ENCODE measurements at regions not wholly inside any gene's neighbourhood (a gene's known extent, or its start where the extent isn't known, plus 50 kb on each side); places are given as distances from the start of the nearest gene placed in this dataset.

GRCh38 chr7:114317450-114318098, 97.0 kb upstream of the FOXP2 start:
- dilution Hi-C loops (cut with MboI; ENCODE audit: extremely low pct_ligation_motif_present, low sequenced_read_pairs): no loop called here
- no peak overlapping the region for H3K4me3 ChIP-seq (ENCODE audit: control insufficient read depth in 2 of 3, extremely low read depth in 1 of 3, insufficient read depth in 2 of 3, low read depth in 1 of 3, low read length in 3 of 3)
- no peaks in the 10 kb centered on the region for H4K20me1 ChIP-seq (ENCODE audit: control insufficient read depth, extremely low read depth, insufficient read depth, low read length)
- H3K36me3 ChIP-seq (ENCODE audit: control insufficient read depth in 2 of 2, extremely low read depth in 1 of 2, insufficient read depth in 2 of 2, low read length in 2 of 2): no peaks in the 10 kb centered on the region
- H3K4me1 ChIP-seq (ENCODE audit: control insufficient read depth, extremely low read depth, insufficient read depth, low read length): no peaks in the 10 kb centered on the region
- no peak overlapping the region for H3K4me2 ChIP-seq (ENCODE audit: control insufficient read depth, extremely low read depth, insufficient read depth, low read depth, low read length)
- H3K27ac ChIP-seq (ENCODE audit: control insufficient read depth, insufficient read depth, low read length): no peak overlapping the region
- H3K27me3 ChIP-seq (ENCODE audit: control insufficient read depth, extremely low read depth, insufficient read depth, low read length): no peaks in the 10 kb centered on the region
- FAIRE-seq (no peak), DNase-seq (ENCODE audit: low read depth, low spot score) (no peak)
- no peaks in the 10 kb centered on the region for H3K79me2 ChIP-seq (ENCODE audit: control insufficient read depth, insufficient read depth, low read length)
- no peaks in the 10 kb centered on the region for H3K9me1 ChIP-seq (ENCODE audit: control insufficient read depth, extremely low read depth, insufficient read depth, low read length)
- H3K9ac ChIP-seq (ENCODE audit: control insufficient read depth, extremely low read depth, insufficient read depth, low read length): no peak overlapping the region
- TF ChIP-seq EZH2 (IDR thresholded peaks at IDR 0.05; ENCODE audit: low read length): no peak
- TF ChIP-seq, protein P1, sequence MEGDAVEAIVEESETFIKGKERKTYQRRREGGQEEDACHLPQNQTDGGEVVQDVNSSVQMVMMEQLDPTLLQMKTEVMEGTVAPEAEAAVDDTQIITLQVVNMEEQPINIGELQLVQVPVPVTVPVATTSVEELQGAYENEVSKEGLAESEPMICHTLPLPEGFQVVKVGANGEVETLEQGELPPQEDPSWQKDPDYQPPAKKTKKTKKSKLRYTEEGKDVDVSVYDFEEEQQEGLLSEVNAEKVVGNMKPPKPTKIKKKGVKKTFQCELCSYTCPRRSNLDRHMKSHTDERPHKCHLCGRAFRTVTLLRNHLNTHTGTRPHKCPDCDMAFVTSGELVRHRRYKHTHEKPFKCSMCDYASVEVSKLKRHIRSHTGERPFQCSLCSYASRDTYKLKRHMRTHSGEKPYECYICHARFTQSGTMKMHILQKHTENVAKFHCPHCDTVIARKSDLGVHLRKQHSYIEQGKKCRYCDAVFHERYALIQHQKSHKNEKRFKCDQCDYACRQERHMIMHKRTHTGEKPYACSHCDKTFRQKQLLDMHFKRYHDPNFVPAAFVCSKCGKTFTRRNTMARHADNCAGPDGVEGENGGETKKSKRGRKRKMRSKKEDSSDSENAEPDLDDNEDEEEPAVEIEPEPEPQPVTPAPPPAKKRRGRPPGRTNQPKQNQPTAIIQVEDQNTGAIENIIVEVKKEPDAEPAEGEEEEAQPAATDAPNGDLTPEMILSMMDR (optimal IDR thresholded peaks at IDR 0.05 in 1 of 3, IDR thresholded peaks at IDR 0.05 in 1 of 3, conservative IDR thresholded peaks at IDR 0.05 in 1 of 3; ENCODE audit: extremely low read depth in 1 of 3, insufficient read depth in 2 of 3, low read length in 3 of 3): no peak
- H2AFZ ChIP-seq (ENCODE audit: control insufficient read depth, low read length): no peak overlapping the region
- no peaks in the 10 kb centered on the region for H3K9me3 ChIP-seq (ENCODE audit: control insufficient read depth, low read depth, low read length)

GRCh38 chr7:114312649-114313048, 102.0 kb upstream of the FOXP2 start:
- H3K9me1 ChIP-seq (ENCODE audit: control insufficient read depth, extremely low read depth, insufficient read depth, low read length): no peaks in the 10 kb centered on the region
- H3K36me3 ChIP-seq (ENCODE audit: control insufficient read depth in 2 of 2, extremely low read depth in 1 of 2, insufficient read depth in 2 of 2, low read length in 2 of 2): no peaks in the 10 kb centered on the region
- H3K27ac ChIP-seq (ENCODE audit: control insufficient read depth, insufficient read depth, low read length): no peak overlapping the region
- H3K4me3 ChIP-seq (ENCODE audit: control insufficient read depth in 2 of 3, extremely low read depth in 1 of 3, insufficient read depth in 2 of 3, low read depth in 1 of 3, low read length in 3 of 3): no peak overlapping the region
- dilution Hi-C loops (cut with MboI; ENCODE audit: extremely low pct_ligation_motif_present, low sequenced_read_pairs): no loop called here
- no peaks in the 10 kb centered on the region for H3K27me3 ChIP-seq (ENCODE audit: control insufficient read depth, extremely low read depth, insufficient read depth, low read length)
- H2AFZ ChIP-seq (ENCODE audit: control insufficient read depth, low read length): no peak overlapping the region
- no peak for DNase-seq (ENCODE audit: low read depth, low spot score)
- H3K79me2 ChIP-seq (ENCODE audit: control insufficient read depth, insufficient read depth, low read length): no peaks in the 10 kb centered on the region
- no peaks in the 10 kb centered on the region for H3K4me1 ChIP-seq (ENCODE audit: control insufficient read depth, extremely low read depth, insufficient read depth, low read length)
- no peaks in the 10 kb centered on the region for H4K20me1 ChIP-seq (ENCODE audit: control insufficient read depth, extremely low read depth, insufficient read depth, low read length)
- TF ChIP-seq EZH2 (IDR thresholded peaks at IDR 0.05; ENCODE audit: low read length): no peak
- TF ChIP-seq, protein P1 (optimal IDR thresholded peaks at IDR 0.05 in 1 of 3, IDR thresholded peaks at IDR 0.05 in 1 of 3, conservative IDR thresholded peaks at IDR 0.05 in 1 of 3; ENCODE audit: extremely low read depth in 1 of 3, insufficient read depth in 2 of 3, low read length in 3 of 3): no peak
- no peak for FAIRE-seq
- no peak overlapping the region for H3K9ac ChIP-seq (ENCODE audit: control insufficient read depth, extremely low read depth, insufficient read depth, low read length)
- no peaks in the 10 kb centered on the region for H3K9me3 ChIP-seq (ENCODE audit: control insufficient read depth, low read depth, low read length)
- no peak overlapping the region for H3K4me2 ChIP-seq (ENCODE audit: control insufficient read depth, extremely low read depth, insufficient read depth, low read depth, low read length)

Data from keratinocyte (primary cell).